ACC112 (cell line): ENCODE measurements at regions not wholly inside any gene's neighbourhood (a gene's known extent, or its start where the extent isn't known, plus 50 kb on each side); places are given as distances from the start of the nearest gene placed in this dataset.

Experiments
- H2AFZ ChIP-seq: fragments of 200-600 bp; sonication (generic); one replicate; pipeline ENCODE4 v1.6.0; 2017; ENCODE audit warnings: antibody characterized with exemption, low read length; ENCODE audit not compliant: unreplicated experiment
- H3K27ac ChIP-seq: fragments of 200-600 bp; sonication (generic); 2 replicates; pipeline ENCODE4 v1.5.1; 2014; ENCODE audit warnings: low read depth, mild to moderate bottlenecking, antibody characterized with exemption, low read length, moderate library complexity
- H3K27me3 ChIP-seq: fragments of 200-600 bp; sonication (generic); 2 replicates; pipeline ENCODE4 v1.6.1; 2014; ENCODE audit warnings: mild to moderate bottlenecking, antibody characterized with exemption, low read length, moderate library complexity, mixed read lengths; ENCODE audit not compliant: insufficient read depth
- H3K36me3 ChIP-seq: fragments of 200-600 bp; sonication (generic); 2 replicates; pipeline ENCODE4 v1.6.1; 2016; ENCODE audit warnings: mild to moderate bottlenecking, antibody characterized with exemption, low read length, moderate library complexity, mixed read lengths; ENCODE audit not compliant: insufficient read depth
- H3K4me1 ChIP-seq: fragments of 200-600 bp; sonication (generic); one replicate; pipeline ENCODE4 v1.6.1; 2016; ENCODE audit warnings: low read length, mixed read lengths; ENCODE audit not compliant: insufficient read depth, unreplicated experiment, control insufficient read depth
- H3K4me3 ChIP-seq: fragments of 200-600 bp; sonication (generic); 2 replicates; pipeline ENCODE4 v1.5.1; 2014; ENCODE audit warnings: mild to moderate bottlenecking, low read depth, low read length
- H3K79me2 ChIP-seq: fragments of 200-600 bp; sonication (generic); one replicate; pipeline ENCODE4 v1.6.0; 2016; ENCODE audit warnings: low read length; ENCODE audit not compliant: control insufficient read depth, unreplicated experiment, insufficient read depth

GRCh38 chr3:135440746-135441145 is 524.8 kb upstream of the PPP2R3A start:
- Histone ChIP-seq H3K27me3 (no peaks in the 10 kb centered on the region), H3K4me1 (no peaks in the 10 kb centered on the region), H3K79me2 (no peaks in the 10 kb centered on the region), H3K36me3 (no peaks in the 10 kb centered on the region), H2AFZ (no peak overlapping the region), H3K27ac (no peak overlapping the region), H3K4me3 (no peak overlapping the region)

DNA sequence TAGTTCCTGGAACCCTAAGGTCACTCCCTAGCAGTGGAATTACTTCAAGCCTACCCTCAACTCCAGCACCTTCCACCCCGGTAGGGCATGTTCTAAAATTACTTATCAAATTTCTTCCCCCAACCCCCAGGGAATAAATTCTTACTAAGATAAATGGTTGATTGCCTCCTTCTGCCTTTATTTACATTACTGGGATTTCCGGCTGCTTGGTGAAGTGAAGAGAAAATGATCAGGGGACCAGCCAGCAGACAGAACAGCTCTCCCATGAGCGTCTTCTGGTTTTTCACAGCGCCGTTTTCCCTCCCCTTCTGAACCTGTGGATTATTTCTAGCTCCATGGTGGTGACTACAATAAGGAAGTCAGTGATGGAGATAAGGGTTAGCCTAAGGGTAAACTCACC is 521.5 kb upstream of the PPP2R3A start:
- Histone ChIP-seq H3K27ac (no peak overlapping the region), H3K4me3 (no peak overlapping the region), H2AFZ (no peak overlapping the region), H3K27me3 (no peaks in the 10 kb centered on the region), H3K36me3 (no peaks in the 10 kb centered on the region), H3K4me1 (no peaks in the 10 kb centered on the region), H3K79me2 (no peaks in the 10 kb centered on the region)

DNA sequence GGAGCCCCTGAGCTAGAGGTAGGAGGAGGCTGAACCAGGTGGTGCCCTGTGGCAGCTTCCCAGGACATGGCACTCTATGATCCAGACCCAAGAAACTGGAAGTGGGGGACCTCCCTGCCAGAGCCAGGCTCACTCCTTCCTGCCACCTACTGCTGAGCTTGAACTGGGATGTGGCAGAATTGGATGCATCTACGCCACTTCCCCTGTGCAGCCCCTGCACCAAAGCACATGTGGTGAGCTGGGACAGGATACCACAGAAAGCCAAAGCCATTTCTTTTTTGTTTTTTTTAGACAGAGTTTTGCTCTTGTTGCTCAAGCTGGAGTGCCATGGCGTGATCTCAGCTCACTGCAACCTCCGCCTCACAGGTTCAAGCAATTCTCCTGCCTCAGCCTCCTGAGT is 518.0 kb upstream of the PPP2R3A start:
- H3K4me3 ChIP-seq, result no peak overlapping the region
- H3K36me3 ChIP-seq, result no peaks in the 10 kb centered on the region
- no peak overlapping the region for H2AFZ ChIP-seq
- no peak overlapping the region for H3K27ac ChIP-seq
- H3K4me1 ChIP-seq, result no peaks in the 10 kb centered on the region
- no peaks in the 10 kb centered on the region for H3K79me2 ChIP-seq
- H3K27me3 ChIP-seq, result no peaks in the 10 kb centered on the region

DNA sequence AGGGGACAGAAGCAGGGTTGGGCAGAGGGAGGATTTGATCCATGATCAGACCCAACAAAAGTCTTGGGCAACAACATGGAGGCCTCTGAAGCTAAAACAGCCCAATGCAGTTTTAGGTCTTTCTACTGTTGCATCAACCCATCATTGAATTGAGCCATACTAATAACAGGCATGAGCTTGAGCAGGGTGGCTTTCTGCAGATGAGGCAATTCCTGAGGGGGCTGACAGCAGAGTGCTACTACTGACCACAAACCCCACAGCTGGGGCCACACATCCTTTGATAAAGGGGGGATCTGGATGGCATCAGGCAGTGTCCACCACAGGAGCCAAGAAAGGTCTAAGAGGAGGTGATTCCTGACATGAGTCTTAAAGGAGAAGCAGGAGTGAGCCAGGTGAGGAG is 517.0 kb upstream of the PPP2R3A start:
- Histone ChIP-seq H3K4me1 (no peaks in the 10 kb centered on the region), H3K27ac (no peak overlapping the region), H2AFZ (no peak overlapping the region), H3K79me2 (no peaks in the 10 kb centered on the region), H3K36me3 (no peaks in the 10 kb centered on the region), H3K27me3 (no peaks in the 10 kb centered on the region), H3K4me3 (no peak overlapping the region)

DNA sequence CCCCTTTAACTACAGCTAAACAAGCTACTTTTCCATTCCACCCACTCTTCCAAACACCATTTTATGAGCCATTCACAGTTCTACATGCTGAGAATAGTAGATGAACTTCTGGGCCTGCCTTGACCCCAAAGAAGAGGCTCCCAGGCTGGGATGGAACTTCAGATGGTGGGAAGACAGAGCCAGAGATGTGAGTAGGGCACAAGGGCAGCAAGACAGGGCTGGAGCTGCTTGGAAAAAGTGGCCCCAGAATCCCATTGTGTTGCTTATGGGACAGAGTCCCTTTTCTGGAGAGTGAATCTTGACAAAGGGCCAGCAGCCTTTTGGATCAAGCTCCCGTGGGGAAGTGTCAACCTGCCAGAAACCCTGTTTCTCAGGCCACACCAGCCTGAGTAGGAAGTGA is 516.5 kb upstream of the PPP2R3A start:
- Histone ChIP-seq H3K36me3 (no peaks in the 10 kb centered on the region), H2AFZ (no peak overlapping the region), H3K79me2 (no peaks in the 10 kb centered on the region), H3K27ac (no peak overlapping the region), H3K4me3 (no peak overlapping the region), H3K4me1 (no peaks in the 10 kb centered on the region), H3K27me3 (no peaks in the 10 kb centered on the region)

- H3K27ac ChIP-seq, result no peak overlapping the region
- no peaks in the 10 kb centered on the region for H3K79me2 ChIP-seq
- no peaks in the 10 kb centered on the region for H3K4me1 ChIP-seq
- no peaks in the 10 kb centered on the region for H3K36me3 ChIP-seq
- H2AFZ ChIP-seq, result no peak overlapping the region
- no peak overlapping the region for H3K4me3 ChIP-seq
- H3K27me3 ChIP-seq, result no peaks in the 10 kb centered on the region
Measured at GRCh38 chr3:135451037-135451785, 514.3 kb upstream of the PPP2R3A start.

GRCh38 chr3:135452881-135453280 is 512.6 kb upstream of the PPP2R3A start:
- Histone ChIP-seq H3K79me2 (no peaks in the 10 kb centered on the region), H3K4me3 (no peak overlapping the region), H2AFZ (no peak overlapping the region), H3K4me1 (no peaks in the 10 kb centered on the region), H3K36me3 (no peaks in the 10 kb centered on the region), H3K27me3 (no peaks in the 10 kb centered on the region), H3K27ac (no peak overlapping the region)

DNA sequence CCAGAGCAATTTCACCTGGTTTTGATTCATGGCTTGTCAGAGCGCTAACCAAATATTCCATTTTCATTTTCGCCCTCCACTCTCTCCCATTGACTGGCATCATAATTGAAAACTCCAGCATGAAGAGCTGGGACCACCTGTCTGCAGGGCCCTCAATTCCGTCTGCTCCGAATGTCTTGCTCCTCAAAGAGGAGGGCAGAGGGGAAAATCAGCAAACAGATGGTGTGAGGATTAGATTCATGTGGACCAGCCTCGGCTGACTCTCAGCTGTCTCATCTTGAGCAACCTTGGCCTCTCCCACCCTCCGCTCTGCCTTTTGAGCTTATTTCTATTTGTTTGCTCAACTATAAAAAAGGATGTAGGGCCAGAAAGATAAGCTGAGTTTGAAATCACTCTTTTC is 512.2 kb upstream of the PPP2R3A start:
- H3K27ac ChIP-seq, result no peak overlapping the region
- H3K4me1 ChIP-seq, result no peaks in the 10 kb centered on the region
- H2AFZ ChIP-seq, result no peak overlapping the region
- H3K27me3 ChIP-seq, result no peaks in the 10 kb centered on the region
- no peaks in the 10 kb centered on the region for H3K79me2 ChIP-seq
- H3K36me3 ChIP-seq, result no peaks in the 10 kb centered on the region
- no peak overlapping the region for H3K4me3 ChIP-seq

DNA sequence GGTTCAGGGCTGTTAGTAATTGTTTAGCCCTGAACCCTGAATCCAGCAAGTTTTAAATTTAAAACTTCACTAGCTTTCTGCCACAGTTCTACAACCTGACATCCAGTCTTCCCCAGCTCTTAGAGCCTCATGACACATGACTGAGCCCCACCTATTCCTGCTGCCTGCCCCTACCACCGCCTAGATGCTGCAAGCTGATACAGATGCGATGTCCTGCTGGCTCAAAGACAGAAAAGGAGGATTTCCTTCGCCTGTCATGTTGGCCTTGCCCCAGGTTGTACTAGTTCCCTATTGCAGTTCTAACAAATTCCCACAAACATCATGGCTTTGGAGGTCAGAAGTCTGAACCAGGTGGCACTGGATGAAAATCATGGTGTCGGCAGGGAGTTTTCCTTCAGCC is 510.6 kb upstream of the PPP2R3A start:
- H2AFZ ChIP-seq, result no peak overlapping the region
- no peaks in the 10 kb centered on the region for H3K36me3 ChIP-seq
- no peak overlapping the region for H3K4me3 ChIP-seq
- no peaks in the 10 kb centered on the region for H3K4me1 ChIP-seq
- H3K79me2 ChIP-seq, result no peaks in the 10 kb centered on the region
- H3K27me3 ChIP-seq, result no peaks in the 10 kb centered on the region
- H3K27ac ChIP-seq, result no peak overlapping the region

DNA sequence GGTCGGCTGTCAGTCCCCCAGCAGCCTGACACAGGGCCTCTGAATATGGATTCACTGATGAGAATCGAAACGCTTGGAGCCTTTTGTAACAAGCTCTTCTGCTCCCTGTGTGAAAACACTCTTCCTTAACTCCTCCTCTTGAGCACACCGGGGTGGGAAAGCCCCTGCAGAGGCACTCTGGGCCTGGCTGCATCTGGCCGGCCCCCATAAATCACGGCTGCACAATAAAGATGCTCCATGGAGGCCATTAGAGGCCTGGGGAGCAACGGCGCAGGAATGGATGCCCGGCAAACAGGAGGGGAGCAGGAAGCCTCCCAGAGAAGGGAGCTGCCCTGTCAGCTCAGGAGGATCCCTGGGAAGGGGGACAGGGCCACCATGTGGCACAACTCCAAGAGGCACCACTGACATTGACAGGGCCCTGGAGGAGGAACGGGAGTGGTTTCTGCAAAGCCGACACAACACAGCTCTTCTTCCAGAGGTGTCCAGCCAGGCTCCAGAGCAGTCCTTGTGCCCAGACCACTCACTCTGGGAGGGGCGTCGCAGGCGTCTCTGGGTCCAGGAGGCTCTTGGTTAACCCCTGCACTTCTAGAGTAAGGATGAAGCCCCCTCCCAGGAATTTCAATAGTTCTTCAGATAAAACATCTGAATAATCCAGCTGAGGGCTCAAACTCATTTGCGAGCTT is 509.3 kb upstream of the PPP2R3A start:
- Histone ChIP-seq H3K27ac (no peak overlapping the region), H3K79me2 (no peaks in the 10 kb centered on the region), H3K4me1 (no peaks in the 10 kb centered on the region), H2AFZ (no peak overlapping the region), H3K36me3 (no peaks in the 10 kb centered on the region), H3K27me3 (no peaks in the 10 kb centered on the region), H3K4me3 (no peak overlapping the region)
